HEK293T (cell line): ENCODE measurements at regions not wholly inside any gene's neighbourhood (a gene's known extent, or its start where the extent isn't known, plus 50 kb on each side); places are given as distances from the start of the nearest gene placed in this dataset.

Experiments
- BHLHE40 ChIP-seq: fragments of 450-650 bp; IDR thresholded peaks from 2 replicates; pipeline ENCODE4 v1.6.1; 2016; ENCODE audit warnings: mild to moderate bottlenecking, moderate library complexity, borderline replicate concordance
- SP1 ChIP-seq: fragments of 450-650 bp; IDR thresholded peaks from 2 replicates; pipeline ENCODE4 v1.6.1; 2017

GRCh38 chr3:28099296-28099695 lies 142.1 kb upstream of the CMC1 start:
- TF ChIP-seq BHLHE40 (no peak), SP1 (no peak)
